ENCODE measurements at regions not wholly inside any gene's neighbourhood (a gene's known extent, or its start where the extent isn't known, plus 50 kb on each side); places are given as distances from the start of the nearest gene placed in this dataset.

DNA sequence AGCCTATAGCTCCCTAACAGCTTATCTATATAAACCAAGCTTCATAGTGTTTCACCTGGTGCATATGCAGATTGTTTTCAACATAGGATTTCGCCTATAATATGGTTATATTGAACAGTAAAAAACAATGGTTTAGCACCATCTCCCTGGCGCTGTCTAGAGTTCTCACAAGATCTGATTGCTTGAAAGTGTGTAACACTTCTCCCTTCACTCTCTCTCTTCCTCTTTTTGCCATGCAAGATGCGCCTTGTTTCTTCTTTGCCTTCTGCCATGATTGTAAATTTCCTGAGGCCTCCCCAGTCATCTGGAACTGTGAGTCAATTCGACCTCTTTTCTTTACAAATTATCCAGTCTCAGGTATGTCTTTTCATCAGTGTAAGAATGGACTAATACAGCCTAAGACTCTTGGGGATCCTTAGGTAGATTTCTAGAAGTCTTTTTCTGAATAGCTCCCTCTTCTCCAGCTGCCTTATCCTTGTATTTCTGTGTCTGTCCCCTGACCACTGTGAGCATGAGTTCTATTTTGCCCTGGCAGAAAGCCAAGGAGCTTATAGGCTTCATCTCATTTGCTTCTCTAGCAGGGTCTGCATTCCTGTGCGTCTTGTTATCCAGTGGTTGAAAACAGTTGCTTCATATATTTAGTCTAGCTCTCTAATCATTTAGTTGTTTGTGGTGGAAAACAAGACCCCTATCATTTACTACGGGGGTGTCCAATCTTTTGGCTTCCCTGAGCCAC lies 401.6 kb downstream of the GPD2 start:
- no peak for FAIRE-seq
- intact Hi-C loops (cut with micrococcal nuclease) = no loop called here
- no peaks in the 10 kb centered on the region for H3K27me3 ChIP-seq (ENCODE audit: control insufficient read depth in 2 of 2, insufficient read depth in 2 of 2, low read length in 2 of 2)
- CTCF ChIA-PET = interaction anchor here (1.0 kb wide), 1 partner anchor 194 kb away, joined by 3 read pairs; no protein-coding TSS in a partner anchor
- no peak overlapping the region for H3K4me2 ChIP-seq (ENCODE audit: insufficient read depth, low read length)
- TF ChIP-seq POLR2A (IDR thresholded peaks at IDR 0.05; ENCODE audit: low read depth, low read length) = no peak
- no peak for TF ChIP-seq EZH2 (IDR thresholded peaks at IDR 0.05; ENCODE audit: borderline replicate concordance, low read depth, low read length, severe bottlenecking)
- no peak for TF ChIP-seq JUN (IDR thresholded peaks at IDR 0.05; ENCODE audit: borderline replicate concordance, insufficient read depth, insufficient read length, low read depth)
- no peak for TF ChIP-seq MYC (IDR thresholded peaks at IDR 0.05; ENCODE audit: low read depth, low read length)
- no peak for TF ChIP-seq FOS (IDR thresholded peaks at IDR 0.05; ENCODE audit: borderline replicate concordance, insufficient read depth, low read length)
- dilution Hi-C loops (cut with MboI; ENCODE audit: extremely low pct_ligation_motif_present, low sequenced_read_pairs) = no loop called here
- no peak overlapping the region for H3K27ac ChIP-seq (ENCODE audit: insufficient read depth, low read depth, low read length)
- BruUV-seq (replicated peaks) = no TSS peak
- H2AFZ ChIP-seq (ENCODE audit: low read depth, low read length) = no peak overlapping the region
- POLR2A ChIA-PET = no interaction called here
- no peaks in the 10 kb centered on the region for H3K79me2 ChIP-seq (ENCODE audit: control insufficient read depth, insufficient read depth, low read length)
- no peaks in the 10 kb centered on the region for H3K4me1 ChIP-seq (ENCODE audit: control insufficient read depth, extremely low read depth, insufficient read depth, low read length)
- DNase-seq (ENCODE audit: low read depth, low spot score) = no peak
- no peak overlapping the region for H3K4me3 ChIP-seq (replicated peaks in 1 of 3; ENCODE audit: insufficient read depth in 1 of 3, low read depth in 1 of 3, low read length in 3 of 3)
- H3K9me3 ChIP-seq (replicated peaks; ENCODE audit: control insufficient read depth, insufficient read depth, low read length) = no peaks in the 10 kb centered on the region
- no peak overlapping the region for H3K9ac ChIP-seq (replicated peaks; ENCODE audit: extremely low read depth, insufficient read depth, low read length)
- H3K9me1 ChIP-seq (replicated peaks; ENCODE audit: control insufficient read depth, extremely low read depth, insufficient read depth, low read length) = no peaks in the 10 kb centered on the region
- H3K36me3 ChIP-seq (ENCODE audit: control insufficient read depth in 2 of 2, extremely low read depth in 1 of 2, insufficient read depth in 2 of 2, low read length in 2 of 2) = no peaks in the 10 kb centered on the region
- H4K20me1 ChIP-seq (replicated peaks; ENCODE audit: control insufficient read depth, extremely low read depth, insufficient read depth, low read length) = no peaks in the 10 kb centered on the region

DNA sequence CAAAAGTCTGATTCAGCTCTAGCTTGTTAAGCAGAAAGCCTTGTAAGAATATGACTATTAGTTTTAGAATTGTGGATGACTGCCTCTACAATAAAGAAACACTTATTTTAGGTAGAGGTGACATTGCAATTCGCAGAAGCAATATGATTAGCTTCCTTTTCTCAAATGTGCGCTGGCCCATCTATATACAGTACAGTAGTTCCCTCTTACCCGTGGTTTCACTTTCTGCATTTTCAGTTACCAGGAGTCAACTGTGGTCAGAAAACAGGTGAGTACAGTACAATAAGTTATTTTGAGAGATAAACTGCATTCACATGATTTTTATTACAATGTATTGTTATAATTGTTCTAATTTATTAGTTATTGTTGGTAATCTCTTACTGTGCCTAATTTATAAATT lies 405.1 kb downstream of the GPD2 start:
- intact Hi-C loops (cut with micrococcal nuclease) (no loop called here), dilution Hi-C loops (cut with MboI; ENCODE audit: extremely low pct_ligation_motif_present, low sequenced_read_pairs) (no loop called here)
- DNase-seq (ENCODE audit: low read depth, low spot score) (no peak), FAIRE-seq (no peak)
- Histone ChIP-seq H3K4me1 (ENCODE audit: control insufficient read depth, extremely low read depth, insufficient read depth, low read length) (no peaks in the 10 kb centered on the region), H4K20me1 (replicated peaks; ENCODE audit: control insufficient read depth, extremely low read depth, insufficient read depth, low read length) (no peaks in the 10 kb centered on the region), H3K27ac (ENCODE audit: insufficient read depth, low read depth, low read length) (no peak overlapping the region), H3K79me2 (ENCODE audit: control insufficient read depth, insufficient read depth, low read length) (no peaks in the 10 kb centered on the region), H3K36me3 (ENCODE audit: control insufficient read depth in 2 of 2, extremely low read depth in 1 of 2, insufficient read depth in 2 of 2, low read length in 2 of 2) (no peaks in the 10 kb centered on the region), H3K27me3 (ENCODE audit: control insufficient read depth in 2 of 2, insufficient read depth in 2 of 2, low read length in 2 of 2) (no peaks in the 10 kb centered on the region), H3K9ac (replicated peaks; ENCODE audit: extremely low read depth, insufficient read depth, low read length) (no peak overlapping the region), H3K4me3 (replicated peaks in 1 of 3; ENCODE audit: insufficient read depth in 1 of 3, low read depth in 1 of 3, low read length in 3 of 3) (no peak overlapping the region), H3K9me1 (replicated peaks; ENCODE audit: control insufficient read depth, extremely low read depth, insufficient read depth, low read length) (no peaks in the 10 kb centered on the region), H3K9me3 (replicated peaks; ENCODE audit: control insufficient read depth, insufficient read depth, low read length) (no peaks in the 10 kb centered on the region), H3K4me2 (ENCODE audit: insufficient read depth, low read length) (no peak overlapping the region), H2AFZ (ENCODE audit: low read depth, low read length) (no peak overlapping the region)
- ChIA-PET POLR2A (no interaction called here), CTCF (no interaction called here)
- no TSS peak for BruUV-seq (replicated peaks)
- TF ChIP-seq JUN (IDR thresholded peaks at IDR 0.05; ENCODE audit: borderline replicate concordance, insufficient read depth, insufficient read length, low read depth) (no peak), MAX (IDR thresholded peaks at IDR 0.05; ENCODE audit: insufficient read depth, insufficient read length) (no peak), POLR2A (IDR thresholded peaks at IDR 0.05; ENCODE audit: low read depth, low read length) (no peak), CTCF (IDR thresholded peaks at IDR 0.05; ENCODE audit: extremely low read depth in 1 of 2, insufficient read depth in 1 of 2, low read depth in 1 of 2, low read length in 2 of 2) (no peak), MYC (IDR thresholded peaks at IDR 0.05; ENCODE audit: low read depth, low read length) (no peak), GATA2 (IDR thresholded peaks at IDR 0.05; ENCODE audit: insufficient read depth, insufficient read length, low read depth, low read length) (no peak), POLR2AphosphoS5 (IDR thresholded peaks at IDR 0.05; ENCODE audit: insufficient read depth, low read depth, low read length) (no peak)

All from endothelial cell of umbilical vein (primary cell).